SK-N-MC (cell line): ENCODE measurements at regions not wholly inside any gene's neighbourhood (a gene's known extent, or its start where the extent isn't known, plus 50 kb on each side); places are given as distances from the start of the nearest gene placed in this dataset.

ENCODE experiments used
- DNase-seq: peaks from one replicate; pipeline ENCODE4 v3.0.0-alpha.2; 2011; ENCODE audit warnings: low read depth, low spot score
- H3K27ac ChIP-seq: fragments of 200-600 bp; sonication (generic); 2 replicates; pipeline ENCODE4 v1.5.1; 2016; ENCODE audit warnings: mixed run types
- H3K36me3 ChIP-seq: fragments of 200-600 bp; sonication (generic); 2 replicates; pipeline ENCODE4 v1.6.1; 2017; ENCODE audit warnings: antibody characterized with exemption, low read length, mixed read lengths; ENCODE audit not compliant: insufficient read depth
- H3K4me3 ChIP-seq: fragments of 200-600 bp; sonication (generic); 2 replicates; pipeline ENCODE4 v1.5.1; 2016
- H3K9ac ChIP-seq: fragments of 200-600 bp; sonication (generic); 2 replicates; pipeline ENCODE4 v1.8.0; 2017; ENCODE audit warnings: mixed run types, mixed read lengths; ENCODE audit not compliant: insufficient read length
- H3K9me3 ChIP-seq: fragments of 200-600 bp; sonication (generic); 2 replicates; pipeline ENCODE4 v1.6.1; 2017; ENCODE audit warnings: low read depth, mild to moderate bottlenecking, antibody characterized with exemption, low read length, moderate library complexity, mixed read lengths
- EZH2 ChIP-seq: fragments of 200-600 bp; sonication (generic); IDR thresholded peaks from one replicate; pipeline ENCODE4 v1.6.1; 2017; ENCODE audit warnings: antibody characterized with exemption
- FOXP2 ChIP-seq: optimal IDR thresholded peaks from 2 replicates; pipeline ENCODE3; 2011; ENCODE audit warnings: mild to moderate bottlenecking, moderate library complexity; ENCODE audit not compliant: insufficient read depth; ENCODE audit errors: extremely low read length, control extremely low read depth
- POLR2AphosphoS5 ChIP-seq: IDR thresholded peaks from 2 replicates; pipeline ENCODE4 v1.6.1; 2012; ENCODE audit warnings: mild to moderate bottlenecking, low read depth, low read length, borderline replicate concordance

- H3K9me3 ChIP-seq, result no peaks in the 10 kb centered on the region
- no peak overlapping the region for H3K27ac ChIP-seq
- no peak for TF ChIP-seq POLR2AphosphoS5
- no peak for TF ChIP-seq EZH2
- TF ChIP-seq FOXP2, result no peak
- H3K36me3 ChIP-seq, result no peaks in the 10 kb centered on the region
- no peak for DNase-seq
- no peak overlapping the region for H3K4me3 ChIP-seq
- H3K9ac ChIP-seq, result no peak overlapping the region
Measured at GRCh38 chr2:8103085-8103708, 578.7 kb upstream of the ID2 start.

- no peaks in the 10 kb centered on the region for H3K36me3 ChIP-seq
- H3K9me3 ChIP-seq, result no peaks in the 10 kb centered on the region
- TF ChIP-seq EZH2, result no peak
- no peak for TF ChIP-seq FOXP2
- TF ChIP-seq POLR2AphosphoS5, result no peak
- no peak overlapping the region for H3K4me3 ChIP-seq
- no peak overlapping the region for H3K27ac ChIP-seq
- no peak overlapping the region for H3K9ac ChIP-seq
- DNase-seq, result no peak
Measured at GRCh38 chr2:8107150-8107549, 574.7 kb upstream of the ID2 start.

DNA sequence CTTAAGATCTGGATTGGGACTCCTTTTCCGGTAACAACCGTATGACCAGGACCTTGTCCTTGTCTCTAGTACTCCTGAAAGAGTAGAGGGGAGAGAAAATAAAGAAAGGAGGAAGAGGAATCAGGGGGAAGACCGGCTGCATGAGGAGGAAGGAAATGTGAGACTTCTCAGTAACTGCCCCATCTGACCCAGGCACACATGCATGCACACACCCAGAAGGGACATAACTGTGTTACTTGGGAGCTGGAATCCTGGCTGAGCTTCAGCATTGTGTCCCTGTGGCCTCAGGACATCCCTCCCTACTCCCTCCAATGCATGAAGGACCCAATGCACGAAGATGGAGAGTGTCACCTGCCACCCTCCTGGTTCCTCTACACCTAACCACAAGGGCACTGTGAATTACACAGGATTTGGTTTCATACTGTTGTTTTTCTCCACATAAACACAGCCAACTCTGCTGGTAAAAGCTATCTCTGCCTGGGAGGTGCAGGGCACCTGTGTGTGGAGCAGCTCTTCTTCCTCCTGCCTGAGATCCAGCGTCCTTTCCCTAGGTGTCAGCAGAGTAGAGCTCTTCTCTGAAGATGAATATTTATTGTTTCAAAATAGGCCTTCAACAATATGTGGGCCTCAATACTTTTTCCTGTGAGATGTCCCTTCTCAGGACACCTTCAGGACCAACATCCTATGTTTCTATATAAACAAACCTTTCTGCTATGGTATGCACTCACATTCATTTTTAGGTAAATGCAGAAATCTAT, 574.1 kb upstream of the ID2 start:
- H3K4me3 ChIP-seq, result no peak overlapping the region
- no peak for TF ChIP-seq EZH2
- TF ChIP-seq FOXP2, result no peak
- TF ChIP-seq POLR2AphosphoS5, result no peak
- H3K36me3 ChIP-seq, result no peaks in the 10 kb centered on the region
- no peaks in the 10 kb centered on the region for H3K9me3 ChIP-seq
- H3K27ac ChIP-seq, result no peak overlapping the region
- DNase-seq, result no peak
- no peak overlapping the region for H3K9ac ChIP-seq

- DNase-seq, result no peak
- Histone ChIP-seq H3K9ac (no peak overlapping the region), H3K36me3 (no peaks in the 10 kb centered on the region), H3K27ac (no peak overlapping the region), H3K9me3 (no peaks in the 10 kb centered on the region), H3K4me3 (no peak overlapping the region)
- TF ChIP-seq FOXP2 (no peak), POLR2AphosphoS5 (no peak), EZH2 (no peak)
Measured at GRCh38 chr2:8110716-8111115, 571.1 kb upstream of the ID2 start.

GRCh38 chr2:8111193-8111592, 570.7 kb upstream of the ID2 start:
- Histone ChIP-seq H3K9me3 (no peaks in the 10 kb centered on the region), H3K9ac (no peak overlapping the region), H3K36me3 (no peaks in the 10 kb centered on the region), H3K27ac (no peak overlapping the region), H3K4me3 (no peak overlapping the region)
- DNase-seq, result no peak
- TF ChIP-seq FOXP2, result no peak

DNA sequence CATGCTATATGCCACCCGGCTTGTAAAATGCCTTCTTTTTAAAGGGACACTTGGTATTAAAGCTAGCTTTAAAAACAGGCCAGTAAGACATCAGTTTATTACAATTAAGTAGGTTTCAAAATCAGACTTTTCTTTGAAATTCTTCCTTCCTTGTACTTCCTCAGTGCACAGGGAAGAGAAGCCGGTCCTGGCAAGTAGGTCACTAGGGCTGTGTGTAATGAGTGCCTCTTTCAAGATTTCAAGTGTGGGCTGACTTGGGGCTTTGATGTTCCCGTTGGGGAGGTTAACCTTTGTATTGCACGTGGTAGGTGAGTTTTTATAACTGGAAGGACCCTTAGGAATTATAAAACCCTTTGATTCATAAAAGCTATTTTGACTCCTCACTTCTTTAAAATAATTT, 566.4 kb upstream of the ID2 start:
- DNase-seq, result no peak
- TF ChIP-seq POLR2AphosphoS5 (no peak), FOXP2 (no peak), EZH2 (no peak)
- no peaks in the 10 kb centered on the region for H3K9me3 ChIP-seq

GRCh38 chr2:8115966-8116365, 565.9 kb upstream of the ID2 start:
- no peak overlapping the region for H3K27ac ChIP-seq
- H3K4me3 ChIP-seq, result no peak overlapping the region
- no peaks in the 10 kb centered on the region for H3K9me3 ChIP-seq
- no peak overlapping the region for H3K9ac ChIP-seq
- no peak for TF ChIP-seq FOXP2
- no peak for TF ChIP-seq EZH2
- no peak for TF ChIP-seq POLR2AphosphoS5
- H3K36me3 ChIP-seq, result no peaks in the 10 kb centered on the region
- DNase-seq, result no peak

More for the DNA sequence above, 566.4 kb upstream of the ID2 start:
- Histone ChIP-seq H3K27ac (no peak overlapping the region), H3K4me3 (no peak overlapping the region), H3K9ac (no peak overlapping the region), H3K36me3 (no peaks in the 10 kb centered on the region)

- DNase-seq, result no peak
- H3K9me3 ChIP-seq, result no peaks in the 10 kb centered on the region
- no peak overlapping the region for H3K27ac ChIP-seq
- no peak overlapping the region for H3K4me3 ChIP-seq
- H3K36me3 ChIP-seq, result no peaks in the 10 kb centered on the region
- H3K9ac ChIP-seq, result no peak overlapping the region
- TF ChIP-seq FOXP2, result no peak
- TF ChIP-seq EZH2, result no peak
- no peak for TF ChIP-seq POLR2AphosphoS5
Measured at GRCh38 chr2:8116661-8117060, 565.2 kb upstream of the ID2 start.

GRCh38 chr2:8118940-8119781, 562.7 kb upstream of the ID2 start:
- no peak for TF ChIP-seq FOXP2
- no peak for DNase-seq
- Histone ChIP-seq H3K36me3 (no peaks in the 10 kb centered on the region), H3K27ac (peak overlapping the region; percentile 81), H3K9me3 (no peaks in the 10 kb centered on the region), H3K4me3 (peak overlapping the region; percentile 60), H3K9ac (peak overlapping the region; percentile 22)
